ENCODE measurements at regions not wholly inside any gene's neighbourhood (a gene's known extent, or its start where the extent isn't known, plus 50 kb on each side); places are given as distances from the start of the nearest gene placed in this dataset.

- no peak for TF ChIP-seq ZNF384 (IDR thresholded peaks at IDR 0.05; ENCODE audit: borderline replicate concordance, low read depth, low read length)
- no peak for TF ChIP-seq NFIC (IDR thresholded peaks at IDR 0.05; ENCODE audit: low read depth, low read length)
- TF ChIP-seq DPF2 (IDR thresholded peaks at IDR 0.05): no peak
- TF ChIP-seq, protein P1, sequence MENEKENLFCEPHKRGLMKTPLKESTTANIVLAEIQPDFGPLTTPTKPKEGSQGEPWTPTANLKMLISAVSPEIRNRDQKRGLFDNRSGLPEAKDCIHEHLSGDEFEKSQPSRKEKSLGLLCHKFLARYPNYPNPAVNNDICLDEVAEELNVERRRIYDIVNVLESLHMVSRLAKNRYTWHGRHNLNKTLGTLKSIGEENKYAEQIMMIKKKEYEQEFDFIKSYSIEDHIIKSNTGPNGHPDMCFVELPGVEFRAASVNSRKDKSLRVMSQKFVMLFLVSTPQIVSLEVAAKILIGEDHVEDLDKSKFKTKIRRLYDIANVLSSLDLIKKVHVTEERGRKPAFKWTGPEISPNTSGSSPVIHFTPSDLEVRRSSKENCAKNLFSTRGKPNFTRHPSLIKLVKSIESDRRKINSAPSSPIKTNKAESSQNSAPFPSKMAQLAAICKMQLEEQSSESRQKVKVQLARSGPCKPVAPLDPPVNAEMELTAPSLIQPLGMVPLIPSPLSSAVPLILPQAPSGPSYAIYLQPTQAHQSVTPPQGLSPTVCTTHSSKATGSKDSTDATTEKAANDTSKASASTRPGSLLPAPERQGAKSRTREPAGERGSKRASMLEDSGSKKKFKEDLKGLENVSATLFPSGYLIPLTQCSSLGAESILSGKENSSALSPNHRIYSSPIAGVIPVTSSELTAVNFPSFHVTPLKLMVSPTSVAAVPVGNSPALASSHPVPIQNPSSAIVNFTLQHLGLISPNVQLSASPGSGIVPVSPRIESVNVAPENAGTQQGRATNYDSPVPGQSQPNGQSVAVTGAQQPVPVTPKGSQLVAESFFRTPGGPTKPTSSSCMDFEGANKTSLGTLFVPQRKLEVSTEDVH (IDR thresholded peaks at IDR 0.05; ENCODE audit: low read depth, partially characterized antibody): no peak
- no peak for TF ChIP-seq MTA3 (IDR thresholded peaks at IDR 0.05; ENCODE audit: borderline replicate concordance, low read length)
- TF ChIP-seq TCF3 (IDR thresholded peaks at IDR 0.05; ENCODE audit: borderline replicate concordance, insufficient read depth, low read depth, low read length): no peak
- TF ChIP-seq PAX5 (IDR thresholded peaks at IDR 0.05; ENCODE audit: borderline replicate concordance, low read depth, low read length): no peak
- no peak for TF ChIP-seq MEF2B (IDR thresholded peaks at IDR 0.05; ENCODE audit: partially characterized antibody, poor library complexity, severe bottlenecking)
- no peak for TF ChIP-seq ZNF207 (IDR thresholded peaks at IDR 0.05; ENCODE audit: borderline replicate concordance)
- TF ChIP-seq SRF (IDR thresholded peaks at IDR 0.05; ENCODE audit: low read depth in 2 of 2, low read length in 2 of 2): no peak
- no peak for TF ChIP-seq NR2C1 (IDR thresholded peaks at IDR 0.05)
Measured at GRCh38 chr10:10626734-10627133, 390.9 kb upstream of the CELF2 start (continued).

DNA sequence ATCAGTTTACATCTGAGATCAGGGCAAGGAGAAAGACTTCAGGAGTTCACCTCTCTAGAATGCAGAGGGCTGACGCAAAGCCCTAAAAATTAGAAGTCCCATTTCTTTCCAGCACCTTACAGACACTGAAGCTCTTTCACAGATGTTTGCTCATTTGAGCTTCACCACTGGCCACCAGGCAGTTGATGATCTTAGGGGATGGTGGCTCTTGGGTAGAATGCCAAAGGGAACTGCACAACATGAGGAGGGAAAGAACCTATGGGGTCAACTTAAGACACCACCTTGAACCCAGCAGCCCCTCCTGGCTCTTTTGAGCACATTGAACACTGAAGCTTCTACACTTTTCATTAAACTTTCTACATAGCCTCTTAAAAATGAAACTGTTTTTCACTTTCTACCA is 390.3 kb upstream of the CELF2 start:
- H3K27ac ChIP-seq (ENCODE audit: control insufficient read depth, insufficient read depth): no peak overlapping the region
- CTCF ChIA-PET: no interaction called here
- WGBS (ENCODE audit: insufficient coverage, insufficient replicate concordance, low lambda C conversion rate, missing lambda C conversion rate): 0% methylated on average over 1 of the region's 1 CpG
- intact Hi-C loops (cut with micrococcal nuclease; ENCODE audit: unreplicated experiment) (no loop called here), in situ Hi-C loops (cut with MboI) (no loop called here)
- FAIRE-seq (no peak), ATAC-seq (no peak), DNase-seq (ENCODE audit: low read depth, low spot score) (no peak)
- POLR2A ChIA-PET: no interaction called here
- SMC1A ChIA-PET (ENCODE audit: uncharacterized antibody, unreplicated experiment): no interaction called here
- H4K20me1 ChIP-seq (ENCODE audit: control insufficient read depth, insufficient read depth): no peaks in the 10 kb centered on the region
- no peaks in the 10 kb centered on the region; the same call in 1 of the 2 replicates for H3K4me1 ChIP-seq (ENCODE audit: control insufficient read depth, insufficient read depth, low read length)
- no peak overlapping the region for H3K4me2 ChIP-seq (ENCODE audit: control insufficient read depth, insufficient read depth)
- no peak overlapping the region for H3K9ac ChIP-seq (ENCODE audit: control insufficient read depth, insufficient read depth, low read length)
- no peak overlapping the region for H3K4me3 ChIP-seq
- no TSS peak for BruUV-seq (replicated peaks)
- no peaks in the 10 kb centered on the region for H3K27me3 ChIP-seq (replicated peaks in 1 of 2; ENCODE audit: control insufficient read depth in 2 of 2, insufficient read depth in 2 of 2, low read length in 1 of 2)
- no peaks in the 10 kb centered on the region for H3K79me2 ChIP-seq (ENCODE audit: control insufficient read depth, insufficient read depth, low read length)
- H2AFZ ChIP-seq (ENCODE audit: control insufficient read depth, low read depth, low read length): no peak overlapping the region
- no peaks in the 10 kb centered on the region for H3K36me3 ChIP-seq (ENCODE audit: control insufficient read depth in 2 of 2, insufficient read depth in 2 of 2, low read length in 1 of 2)
- no peaks in the 10 kb centered on the region for H3K9me3 ChIP-seq (replicated peaks; ENCODE audit: control insufficient read depth, insufficient read depth, low read length)
- no peak for TF ChIP-seq EP300 (IDR thresholded peaks at IDR 0.05; ENCODE audit: borderline replicate concordance in 1 of 2, control insufficient read depth in 1 of 2, low read depth in 2 of 2, low read length in 2 of 2)
- TF ChIP-seq POLR2AphosphoS2 (IDR thresholded peaks at IDR 0.05; ENCODE audit: low read depth, low read length): no peak
- TF ChIP-seq FOXM1 (IDR thresholded peaks at IDR 0.05; ENCODE audit: low read depth, low read length): no peak
- RAD21 ChIA-PET (ENCODE audit: unreplicated experiment): no interaction called here
